KMS-11 (cell line): ENCODE measurements at regions not wholly inside any gene's neighbourhood (a gene's known extent, or its start where the extent isn't known, plus 50 kb on each side); places are given as distances from the start of the nearest gene placed in this dataset.
A peak's percentile ranks its signal among the peaks of the same experiment; 100 is the strongest.

Source experiments
- H2AFZ ChIP-seq: fragments of 200-600 bp; sonication (generic); 2 replicates; pipeline ENCODE4 v1.6.1; 2016; ENCODE audit warnings: antibody characterized with exemption, mixed run types, low read depth
- H3K27ac ChIP-seq: fragments of 200-600 bp; sonication (generic); 2 replicates; pipeline ENCODE4 v1.6.1; 2016; ENCODE audit warnings: mild to moderate bottlenecking, mixed run types
- H3K27me3 ChIP-seq: fragments of 200-600 bp; sonication (generic); 2 replicates; pipeline ENCODE4 v1.6.1; 2017; ENCODE audit warnings: mild to moderate bottlenecking, low read depth, mixed run types, moderate library complexity; ENCODE audit not compliant: insufficient read depth
- H3K36me3 ChIP-seq: fragments of 200-600 bp; sonication (generic); 2 replicates; pipeline ENCODE4 v1.6.1; 2017; ENCODE audit warnings: mild to moderate bottlenecking, mixed run types; ENCODE audit not compliant: insufficient read depth
- H3K4me1 ChIP-seq: fragments of 200-600 bp; sonication (generic); 2 replicates; pipeline ENCODE4 v1.6.1; 2016; ENCODE audit warnings: mild to moderate bottlenecking, low read depth, mixed run types; ENCODE audit not compliant: poor library complexity, severe bottlenecking
- H3K4me2 ChIP-seq: fragments of 200-600 bp; sonication (generic); 2 replicates; pipeline ENCODE4 v1.7.0; 2016; ENCODE audit warnings: mild to moderate bottlenecking, mixed run types
- H3K4me3 ChIP-seq: fragments of 200-600 bp; sonication (generic); IDR thresholded peaks from 2 replicates; pipeline ENCODE4 v1.6.1; 2017; ENCODE audit warnings: low read depth, low read length, mixed read lengths; ENCODE audit not compliant: insufficient read depth
- H3K79me2 ChIP-seq: fragments of 200-600 bp; sonication (generic); 2 replicates; pipeline ENCODE4 v1.6.1; 2016; ENCODE audit warnings: low read depth, mixed run types; ENCODE audit not compliant: insufficient read depth
- H3K9ac ChIP-seq: fragments of 200-600 bp; sonication (generic); 2 replicates; pipeline ENCODE4 v1.6.1; 2016; ENCODE audit warnings: mild to moderate bottlenecking, mixed run types
- H4K20me1 ChIP-seq: fragments of 200-600 bp; sonication (generic); 2 replicates; pipeline ENCODE4 v1.6.1; 2016; ENCODE audit warnings: mild to moderate bottlenecking, mixed run types; ENCODE audit not compliant: insufficient read depth
- TF ChIP-seq, protein P1 (sequence below): fragments of 200-600 bp; sonication (generic); conservative IDR thresholded peaks from 2 replicates; pipeline ENCODE4 v1.6.1; 2017; ENCODE audit warnings: low read depth, mild to moderate bottlenecking, antibody characterized with exemption, low read length, moderate library complexity, mixed read lengths

DNA sequence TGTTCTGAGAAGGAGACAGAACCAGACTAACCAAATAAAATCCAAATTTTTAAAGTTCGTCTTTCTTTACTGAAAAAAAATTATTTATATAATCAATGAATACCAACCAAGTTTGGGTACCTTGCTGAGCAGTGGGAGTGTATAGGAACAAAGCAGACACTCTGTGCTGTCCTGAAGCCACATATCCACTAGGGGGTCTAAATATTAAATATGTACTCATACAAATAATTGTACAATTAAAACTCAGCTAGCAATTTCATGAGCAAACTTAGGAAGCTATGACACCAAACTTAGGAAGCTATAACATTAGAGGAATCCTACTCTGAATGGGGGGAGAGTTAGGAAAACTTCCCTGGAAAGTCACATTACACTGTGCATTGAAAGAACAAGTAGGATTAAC lies 582.0 kb upstream of the EPHA5 start:
- Histone ChIP-seq H3K4me1 (no peaks in the 10 kb centered on the region), H3K4me3 (no peak overlapping the region), H3K79me2 (no peaks in the 10 kb centered on the region), H4K20me1 (no peaks in the 10 kb centered on the region), H3K9ac (no peak overlapping the region), H3K36me3 (no peaks in the 10 kb centered on the region), H3K27me3 (no peaks in the 10 kb centered on the region), H3K27ac (no peak overlapping the region), H3K4me2 (no peak overlapping the region), H2AFZ (no peak overlapping the region)
- TF ChIP-seq, protein P1, sequence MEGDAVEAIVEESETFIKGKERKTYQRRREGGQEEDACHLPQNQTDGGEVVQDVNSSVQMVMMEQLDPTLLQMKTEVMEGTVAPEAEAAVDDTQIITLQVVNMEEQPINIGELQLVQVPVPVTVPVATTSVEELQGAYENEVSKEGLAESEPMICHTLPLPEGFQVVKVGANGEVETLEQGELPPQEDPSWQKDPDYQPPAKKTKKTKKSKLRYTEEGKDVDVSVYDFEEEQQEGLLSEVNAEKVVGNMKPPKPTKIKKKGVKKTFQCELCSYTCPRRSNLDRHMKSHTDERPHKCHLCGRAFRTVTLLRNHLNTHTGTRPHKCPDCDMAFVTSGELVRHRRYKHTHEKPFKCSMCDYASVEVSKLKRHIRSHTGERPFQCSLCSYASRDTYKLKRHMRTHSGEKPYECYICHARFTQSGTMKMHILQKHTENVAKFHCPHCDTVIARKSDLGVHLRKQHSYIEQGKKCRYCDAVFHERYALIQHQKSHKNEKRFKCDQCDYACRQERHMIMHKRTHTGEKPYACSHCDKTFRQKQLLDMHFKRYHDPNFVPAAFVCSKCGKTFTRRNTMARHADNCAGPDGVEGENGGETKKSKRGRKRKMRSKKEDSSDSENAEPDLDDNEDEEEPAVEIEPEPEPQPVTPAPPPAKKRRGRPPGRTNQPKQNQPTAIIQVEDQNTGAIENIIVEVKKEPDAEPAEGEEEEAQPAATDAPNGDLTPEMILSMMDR, result no peak

DNA sequence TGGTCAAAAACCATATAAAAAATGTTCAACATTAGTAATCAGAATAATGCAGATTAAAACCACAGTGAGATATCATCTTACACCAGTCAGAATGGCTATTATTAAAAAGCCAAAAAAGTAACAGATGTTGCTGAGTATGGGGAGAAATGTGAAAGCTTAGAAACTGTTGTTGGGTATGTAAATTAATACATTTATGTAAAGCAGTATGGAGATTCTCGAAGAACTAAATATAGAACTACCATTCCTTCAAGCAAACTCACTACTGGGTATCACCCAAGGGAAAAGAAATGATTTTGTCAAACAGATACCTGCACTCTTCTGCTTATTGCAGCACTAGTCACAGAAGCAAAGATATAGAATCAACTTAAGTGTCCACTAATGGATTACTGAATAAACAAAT lies 576.4 kb upstream of the EPHA5 start:
- Histone ChIP-seq H3K4me2 (no peak overlapping the region), H3K36me3 (no peaks in the 10 kb centered on the region), H3K4me3 (no peak overlapping the region), H3K4me1 (no peaks in the 10 kb centered on the region), H3K27me3 (no peaks in the 10 kb centered on the region), H4K20me1 (no peaks in the 10 kb centered on the region), H3K9ac (no peak overlapping the region), H3K79me2 (no peaks in the 10 kb centered on the region), H3K27ac (no peak overlapping the region), H2AFZ (no peak overlapping the region)
- TF ChIP-seq, protein P1, result no peak

DNA sequence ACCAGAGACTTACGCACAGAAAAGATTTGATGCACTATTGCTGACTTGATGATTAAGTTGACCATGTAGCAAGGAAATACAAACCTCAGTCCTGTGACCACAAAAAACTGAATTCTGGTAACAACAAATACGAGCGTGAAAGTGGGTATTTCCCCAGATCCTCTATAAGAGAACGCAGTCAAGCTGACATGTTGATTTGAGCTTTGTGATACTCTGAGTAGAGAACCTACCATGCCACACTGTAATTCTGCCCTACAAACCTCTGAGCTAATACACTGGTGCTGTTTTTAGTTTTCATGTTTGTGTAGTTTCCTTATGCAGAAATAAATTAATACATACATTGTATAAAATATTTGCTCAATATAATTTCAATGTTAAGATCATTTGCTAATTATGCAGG lies 565.6 kb upstream of the EPHA5 start:
- Histone ChIP-seq H3K4me1 (peaks cover 26% of the 10 kb centered on the region), H3K4me3 (no peak overlapping the region), H3K27me3 (no peaks in the 10 kb centered on the region), H3K79me2 (no peaks in the 10 kb centered on the region), H4K20me1 (no peaks in the 10 kb centered on the region), H3K36me3 (no peaks in the 10 kb centered on the region), H3K4me2 (peak overlapping the region; percentile 34), H3K27ac (no peak overlapping the region), H2AFZ (peak overlapping the region; percentile 20; the same call in 1 of the 2 replicates), H3K9ac (no peak overlapping the region)
- TF ChIP-seq, protein P1, result no peak

DNA sequence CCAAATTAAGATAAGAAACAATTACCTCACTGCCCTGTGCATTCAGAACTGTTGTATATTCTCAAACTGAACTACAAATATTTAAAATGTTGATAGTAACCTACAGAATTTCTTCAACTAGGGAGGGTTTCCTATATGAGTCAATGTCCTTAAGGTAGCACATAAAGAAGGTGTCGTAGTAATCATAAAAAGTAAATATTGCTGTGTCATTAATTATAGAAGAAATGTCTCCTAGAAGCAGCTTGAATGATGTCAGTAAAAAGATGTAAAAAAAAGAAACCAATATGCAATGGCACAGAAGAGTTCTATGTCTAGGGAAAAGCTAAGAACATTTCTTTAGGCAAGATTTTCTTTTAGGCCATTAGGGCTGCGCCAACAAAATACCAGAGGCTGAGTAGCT lies 559.6 kb upstream of the EPHA5 start:
- H3K4me3 ChIP-seq, result no peak overlapping the region
- no peak overlapping the region for H3K27ac ChIP-seq
- H3K9ac ChIP-seq, result no peak overlapping the region
- no peak overlapping the region for H2AFZ ChIP-seq
- TF ChIP-seq, protein P1, result no peak
- peaks cover 5% of the 10 kb centered on the region for H3K4me1 ChIP-seq
- no peak overlapping the region for H3K4me2 ChIP-seq
- no peaks in the 10 kb centered on the region for H3K79me2 ChIP-seq
- no peaks in the 10 kb centered on the region for H3K36me3 ChIP-seq
- no peaks in the 10 kb centered on the region for H4K20me1 ChIP-seq
- H3K27me3 ChIP-seq, result no peaks in the 10 kb centered on the region
